ENCODE measurements at regions not wholly inside any gene's neighbourhood (a gene's known extent, or its start where the extent isn't known, plus 50 kb on each side); places are given as distances from the start of the nearest gene placed in this dataset.

- no peak for TF ChIP-seq CTCF (IDR thresholded peaks at IDR 0.05)
- Histone ChIP-seq H3K4me3 (no peak overlapping the region), H3K4me1 (ENCODE audit: low read depth) (no peaks in the 10 kb centered on the region), H3K36me3 (ENCODE audit: low read depth) (no peaks in the 10 kb centered on the region), H3K9me3 (no peaks in the 10 kb centered on the region)
- DNase-seq (no peak), ATAC-seq (no peak)
- intact Hi-C loops (cut with DNase I, micrococcal nuclease): no loop called here
These were observed 90.3 kb upstream of the SESTD1 start for GRCh38 chr2:179354739-179355537.

GRCh38 chr2:179354296-179354695 lies 89.7 kb upstream of the SESTD1 start:
- ATAC-seq: no peak

GRCh38 chr2:179352181-179352580 lies 87.5 kb upstream of the SESTD1 start:
- Histone ChIP-seq H3K4me1 (ENCODE audit: low read depth) (no peaks in the 10 kb centered on the region), H3K4me3 (no peak overlapping the region), H3K9me3 (no peaks in the 10 kb centered on the region), H3K36me3 (ENCODE audit: low read depth) (no peaks in the 10 kb centered on the region)
- no peak for TF ChIP-seq CTCF (IDR thresholded peaks at IDR 0.05)
- intact Hi-C loops (cut with DNase I, micrococcal nuclease): no loop called here
- DNase-seq: no peak
- no peak for ATAC-seq

More at GRCh38 chr2:179354296-179354695, 89.7 kb upstream of the SESTD1 start:
- Histone ChIP-seq H3K4me1 (ENCODE audit: low read depth) (no peaks in the 10 kb centered on the region), H3K9me3 (no peaks in the 10 kb centered on the region), H3K4me3 (no peak overlapping the region), H3K36me3 (ENCODE audit: low read depth) (no peaks in the 10 kb centered on the region)
- no peak for TF ChIP-seq CTCF (IDR thresholded peaks at IDR 0.05)
- no peak for DNase-seq
- intact Hi-C loops (cut with DNase I, micrococcal nuclease): no loop called here

GRCh38 chr2:179351057-179351456 lies 86.4 kb upstream of the SESTD1 start:
- Histone ChIP-seq H3K36me3 (ENCODE audit: low read depth) (no peaks in the 10 kb centered on the region), H3K4me1 (ENCODE audit: low read depth) (no peaks in the 10 kb centered on the region), H3K4me3 (no peak overlapping the region), H3K9me3 (no peaks in the 10 kb centered on the region)
- ATAC-seq: no peak
- DNase-seq: no peak
- intact Hi-C loops (cut with DNase I, micrococcal nuclease): no loop called here
- no peak for TF ChIP-seq CTCF (IDR thresholded peaks at IDR 0.05)

GRCh38 chr2:179349670-179350303 lies 85.2 kb upstream of the SESTD1 start:
- H3K4me3 ChIP-seq: no peak overlapping the region
- no peaks in the 10 kb centered on the region for H3K4me1 ChIP-seq (ENCODE audit: low read depth)
- no peak for TF ChIP-seq CTCF (IDR thresholded peaks at IDR 0.05)
- intact Hi-C loops (cut with DNase I, micrococcal nuclease): no loop called here
- no peaks in the 10 kb centered on the region for H3K9me3 ChIP-seq
- DNase-seq (no peak), ATAC-seq (no peak)
- no peaks in the 10 kb centered on the region for H3K36me3 ChIP-seq (ENCODE audit: low read depth)

Measured in mucosa of descending colon (tissue), 3 donors.